ENCODE measurements at regions not wholly inside any gene's neighbourhood (a gene's known extent, or its start where the extent isn't known, plus 50 kb on each side); places are given as distances from the start of the nearest gene placed in this dataset.

DNA sequence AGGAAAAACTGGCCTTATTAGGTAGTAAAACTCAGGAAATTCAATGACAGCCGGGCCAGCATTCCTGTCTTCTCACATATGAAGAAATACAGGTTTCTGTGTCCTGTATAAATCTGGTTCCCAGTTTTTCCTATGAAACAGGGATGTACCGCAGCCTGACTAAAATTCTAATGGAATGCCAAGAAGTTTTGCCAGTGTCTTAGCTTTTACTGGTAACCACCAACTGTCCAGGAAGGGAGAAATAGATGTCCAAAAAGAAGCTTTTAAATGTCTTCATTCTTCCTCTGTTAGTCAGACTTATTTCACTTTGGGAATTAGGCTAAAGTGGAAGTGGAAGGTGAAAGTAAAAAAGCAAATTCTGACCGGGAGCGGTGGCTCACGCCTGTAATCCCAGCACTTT, 108.0 kb upstream of the TBL1X start:
- Histone ChIP-seq H3K4me3 (no peak overlapping the region), H3K36me3 (no peaks in the 10 kb centered on the region), H3K9me3 (no peaks in the 10 kb centered on the region), H3K27ac (no peak overlapping the region), H3K27me3 (ENCODE audit: low read depth) (no peaks in the 10 kb centered on the region), H3K4me1 (no peaks in the 10 kb centered on the region)
- ATAC-seq (no peak), DNase-seq (no peak)
- TF ChIP-seq, protein P1, sequence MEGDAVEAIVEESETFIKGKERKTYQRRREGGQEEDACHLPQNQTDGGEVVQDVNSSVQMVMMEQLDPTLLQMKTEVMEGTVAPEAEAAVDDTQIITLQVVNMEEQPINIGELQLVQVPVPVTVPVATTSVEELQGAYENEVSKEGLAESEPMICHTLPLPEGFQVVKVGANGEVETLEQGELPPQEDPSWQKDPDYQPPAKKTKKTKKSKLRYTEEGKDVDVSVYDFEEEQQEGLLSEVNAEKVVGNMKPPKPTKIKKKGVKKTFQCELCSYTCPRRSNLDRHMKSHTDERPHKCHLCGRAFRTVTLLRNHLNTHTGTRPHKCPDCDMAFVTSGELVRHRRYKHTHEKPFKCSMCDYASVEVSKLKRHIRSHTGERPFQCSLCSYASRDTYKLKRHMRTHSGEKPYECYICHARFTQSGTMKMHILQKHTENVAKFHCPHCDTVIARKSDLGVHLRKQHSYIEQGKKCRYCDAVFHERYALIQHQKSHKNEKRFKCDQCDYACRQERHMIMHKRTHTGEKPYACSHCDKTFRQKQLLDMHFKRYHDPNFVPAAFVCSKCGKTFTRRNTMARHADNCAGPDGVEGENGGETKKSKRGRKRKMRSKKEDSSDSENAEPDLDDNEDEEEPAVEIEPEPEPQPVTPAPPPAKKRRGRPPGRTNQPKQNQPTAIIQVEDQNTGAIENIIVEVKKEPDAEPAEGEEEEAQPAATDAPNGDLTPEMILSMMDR (IDR thresholded peaks at IDR 0.05), result no peak
- intact Hi-C loops (cut with DNase I), result no loop called here

DNA sequence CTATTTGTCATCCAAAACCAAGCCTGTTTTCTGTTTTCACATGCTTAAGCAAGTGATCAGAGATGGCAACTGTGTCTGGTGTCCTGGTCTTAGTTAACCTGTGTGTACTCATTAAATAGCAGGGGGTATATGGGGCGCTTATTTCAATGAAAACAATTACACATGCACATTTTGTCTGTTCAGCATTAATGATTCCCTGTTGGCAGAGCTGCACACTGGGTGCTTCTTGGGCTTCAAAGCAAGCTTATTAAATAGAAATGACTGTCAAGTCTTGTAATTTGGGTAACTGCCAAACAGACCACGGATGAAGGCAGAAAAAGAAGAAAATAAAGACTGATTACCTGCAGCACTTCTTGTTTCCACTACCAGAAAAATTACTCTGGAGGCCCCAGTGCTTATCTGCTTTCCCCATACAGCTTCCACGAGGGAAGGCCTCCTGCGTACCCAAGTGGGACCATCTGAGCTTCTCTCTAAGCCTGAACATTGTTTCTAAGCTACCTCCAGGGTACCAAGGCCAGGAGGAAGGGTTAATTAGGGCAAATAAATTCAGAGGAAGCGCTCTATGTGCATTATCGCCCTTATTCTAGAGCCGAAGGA, 107.2 kb upstream of the TBL1X start:
- ATAC-seq, result no peak
- no peaks in the 10 kb centered on the region for H3K9me3 ChIP-seq
- H3K4me1 ChIP-seq, result no peaks in the 10 kb centered on the region
- no peak overlapping the region for H3K4me3 ChIP-seq
- TF ChIP-seq, protein P1 (IDR thresholded peaks at IDR 0.05), result no peak
- no peaks in the 10 kb centered on the region for H3K36me3 ChIP-seq
- H3K27ac ChIP-seq, result no peak overlapping the region
- no peaks in the 10 kb centered on the region for H3K27me3 ChIP-seq (ENCODE audit: low read depth)
- no peak for DNase-seq
- intact Hi-C loops (cut with DNase I), result no loop called here

DNA sequence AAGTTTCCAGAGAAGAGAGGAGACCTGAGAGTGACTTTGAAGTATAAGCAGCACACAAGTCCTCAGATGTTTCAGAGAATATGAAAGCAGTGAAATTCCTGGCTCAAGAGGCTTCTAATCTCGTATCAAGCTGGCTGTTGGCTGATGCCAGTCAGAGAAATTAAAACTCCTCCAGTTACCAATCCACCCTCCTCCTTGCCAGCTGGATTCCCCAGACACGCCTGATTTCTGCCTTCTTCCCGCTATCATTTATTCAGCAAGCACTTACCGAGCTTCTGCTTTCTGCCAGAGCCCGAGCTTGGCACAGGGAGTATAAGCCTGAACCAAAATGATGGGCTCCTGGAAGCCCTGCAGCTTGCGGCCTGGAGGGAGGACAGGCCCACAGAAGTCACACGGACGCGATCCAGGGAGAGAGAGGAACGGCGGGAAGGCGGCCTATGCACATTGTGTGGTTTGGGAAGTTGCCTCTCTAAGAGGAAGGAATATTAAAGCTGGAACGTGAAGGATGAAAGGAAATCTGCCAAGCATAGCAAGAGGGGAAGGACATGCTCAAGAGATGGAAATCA, 102.4 kb upstream of the TBL1X start:
- TF ChIP-seq, protein P1 (IDR thresholded peaks at IDR 0.05), result no peak
- no peak for DNase-seq
- no peak for ATAC-seq
- no peaks in the 10 kb centered on the region for H3K36me3 ChIP-seq
- no peak overlapping the region for H3K4me3 ChIP-seq
- no peaks in the 10 kb centered on the region for H3K4me1 ChIP-seq
- no peaks in the 10 kb centered on the region for H3K9me3 ChIP-seq
- H3K27ac ChIP-seq, result no peak overlapping the region
- intact Hi-C loops (cut with DNase I), result no loop called here
- H3K27me3 ChIP-seq (ENCODE audit: low read depth), result no peaks in the 10 kb centered on the region

DNA sequence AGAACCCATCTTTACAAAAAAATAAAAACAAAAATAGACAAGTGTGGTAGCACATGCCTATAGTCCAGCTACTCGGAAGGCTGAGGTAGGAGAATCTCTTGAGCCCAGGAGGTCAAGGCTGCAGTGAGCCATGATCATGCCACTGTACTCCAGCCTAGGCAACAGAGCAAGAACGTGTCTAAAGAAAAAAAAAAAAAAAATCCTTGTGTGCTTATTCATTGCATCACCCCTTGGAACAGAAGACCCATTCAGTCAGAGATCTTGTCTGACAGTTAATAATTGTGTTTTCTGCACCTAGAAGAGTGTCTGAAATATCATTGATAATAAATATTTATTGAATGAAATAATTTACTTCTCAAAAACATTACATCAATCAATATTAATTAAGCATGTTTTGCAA, 97.4 kb upstream of the TBL1X start:
- no peak overlapping the region for H3K27ac ChIP-seq
- H3K4me3 ChIP-seq, result no peak overlapping the region
- TF ChIP-seq, protein P1 (IDR thresholded peaks at IDR 0.05), result no peak
- no peaks in the 10 kb centered on the region for H3K9me3 ChIP-seq
- no peaks in the 10 kb centered on the region for H3K27me3 ChIP-seq (ENCODE audit: low read depth)
- DNase-seq, result no peak
- no peaks in the 10 kb centered on the region for H3K36me3 ChIP-seq
- no peak for ATAC-seq
- no peaks in the 10 kb centered on the region for H3K4me1 ChIP-seq
- intact Hi-C loops (cut with DNase I), result no loop called here

DNA sequence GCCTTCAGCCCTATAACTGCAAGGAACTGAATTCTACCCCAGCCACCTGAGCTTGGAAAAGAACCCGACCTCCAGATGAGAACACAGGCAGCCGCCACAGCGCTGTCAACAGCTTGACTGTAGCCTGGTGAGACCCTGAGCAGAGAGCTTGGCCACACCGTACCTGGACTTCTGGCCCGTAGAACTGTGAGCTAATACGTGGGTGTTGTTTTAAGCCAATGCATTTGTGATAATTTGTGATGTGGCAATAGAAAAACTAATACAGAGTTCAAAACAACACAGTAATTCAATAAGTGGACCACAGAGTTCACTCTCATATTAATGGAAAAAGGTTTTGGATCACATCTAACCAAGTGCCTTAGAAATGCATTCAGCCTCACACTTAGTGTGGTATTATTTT, 96.6 kb upstream of the TBL1X start:
- no peak for ATAC-seq
- intact Hi-C loops (cut with DNase I), result no loop called here

More for the DNA sequence above, 96.6 kb upstream of the TBL1X start:
- Histone ChIP-seq H3K9me3 (no peaks in the 10 kb centered on the region), H3K27ac (no peak overlapping the region), H3K4me1 (no peaks in the 10 kb centered on the region), H3K36me3 (no peaks in the 10 kb centered on the region), H3K27me3 (ENCODE audit: low read depth) (no peaks in the 10 kb centered on the region), H3K4me3 (no peak overlapping the region)
- TF ChIP-seq, protein P1 (IDR thresholded peaks at IDR 0.05), result no peak
- DNase-seq, result no peak

All from lower lobe of right lung (tissue), 2 donors.